Mucosa of descending colon (tissue), 3 donors: ENCODE measurements at regions not wholly inside any gene's neighbourhood (a gene's known extent, or its start where the extent isn't known, plus 50 kb on each side); places are given as distances from the start of the nearest gene placed in this dataset.

Experiments used
- ATAC-seq: fragments of 200-7000 bp; cut with Tn5 transposase; one replicate; pipeline ENCODE4 v1.9.1; 2020; ENCODE audit warnings: mild to moderate bottlenecking, moderate library complexity
- DNase-seq, 3 donors: peaks; one replicate each; pipeline ENCODE4 v3.0.0-alpha.2; 2020
- H3K36me3 ChIP-seq: fragments of 200-600 bp; one replicate; pipeline ENCODE4 v1.8.0; 2021; ENCODE audit warnings: low read depth, mild to moderate bottlenecking
- H3K4me1 ChIP-seq: fragments of 200-600 bp; one replicate; pipeline ENCODE4 v1.8.0; 2021; ENCODE audit warnings: low read depth, mild to moderate bottlenecking
- H3K4me3 ChIP-seq: fragments of 200-600 bp; one replicate; pipeline ENCODE4 v1.8.0; 2021; ENCODE audit warnings: mild to moderate bottlenecking
- H3K9me3 ChIP-seq: fragments of 200-600 bp; one replicate; pipeline ENCODE4 v1.8.0; 2021; ENCODE audit warnings: mild to moderate bottlenecking
- intact Hi-C, 2 donors: fragments of 100-400 bp; cut with DNase I in 1 of 2; cut with micrococcal nuclease in 1 of 2; formaldehyde crosslinking; loops; one replicate each; pipeline versions ENCODE4 v1.11.0 to v1.11.1; 2022; cut with DNase I, micrococcal nuclease
- TF ChIP-seq, protein P1 (sequence below): fragments of 200-600 bp; IDR thresholded peaks from one replicate; pipeline ENCODE4 v1.8.0; 2022; ENCODE audit warnings: antibody characterized with exemption, mild to moderate bottlenecking
- donor health status: DM: no; HTN: no; CAD: no; lungs with moderate emphysema.
- donor health status: DM: no; HTN: no; CAD: no.
- donor health status: DM: no; HTN: yes; CAD: no.

DNA sequence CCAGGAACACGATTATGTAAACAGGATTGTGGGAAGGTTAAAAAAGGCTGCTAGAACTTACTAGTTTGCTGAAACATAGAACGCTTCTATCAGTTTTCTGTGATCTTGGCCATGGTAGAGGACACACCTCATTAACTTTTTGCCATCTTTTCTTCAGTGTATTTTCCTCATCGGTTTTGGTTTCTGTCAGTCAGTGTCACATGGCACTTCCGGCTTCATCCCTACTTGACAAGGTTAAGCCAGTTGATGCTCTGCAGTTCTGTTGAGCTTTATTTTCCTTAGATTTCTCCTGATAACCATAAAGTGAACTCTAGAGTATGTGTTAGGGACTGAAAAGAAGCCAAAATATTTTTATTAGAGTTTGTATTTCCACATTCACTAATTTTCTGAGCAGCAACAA, 147.5 kb downstream of the NDFIP2 start:
- no peaks in the 10 kb centered on the region for H3K36me3 ChIP-seq
- intact Hi-C loops = no loop called here
- ATAC-seq = no peak
- TF ChIP-seq, protein P1, sequence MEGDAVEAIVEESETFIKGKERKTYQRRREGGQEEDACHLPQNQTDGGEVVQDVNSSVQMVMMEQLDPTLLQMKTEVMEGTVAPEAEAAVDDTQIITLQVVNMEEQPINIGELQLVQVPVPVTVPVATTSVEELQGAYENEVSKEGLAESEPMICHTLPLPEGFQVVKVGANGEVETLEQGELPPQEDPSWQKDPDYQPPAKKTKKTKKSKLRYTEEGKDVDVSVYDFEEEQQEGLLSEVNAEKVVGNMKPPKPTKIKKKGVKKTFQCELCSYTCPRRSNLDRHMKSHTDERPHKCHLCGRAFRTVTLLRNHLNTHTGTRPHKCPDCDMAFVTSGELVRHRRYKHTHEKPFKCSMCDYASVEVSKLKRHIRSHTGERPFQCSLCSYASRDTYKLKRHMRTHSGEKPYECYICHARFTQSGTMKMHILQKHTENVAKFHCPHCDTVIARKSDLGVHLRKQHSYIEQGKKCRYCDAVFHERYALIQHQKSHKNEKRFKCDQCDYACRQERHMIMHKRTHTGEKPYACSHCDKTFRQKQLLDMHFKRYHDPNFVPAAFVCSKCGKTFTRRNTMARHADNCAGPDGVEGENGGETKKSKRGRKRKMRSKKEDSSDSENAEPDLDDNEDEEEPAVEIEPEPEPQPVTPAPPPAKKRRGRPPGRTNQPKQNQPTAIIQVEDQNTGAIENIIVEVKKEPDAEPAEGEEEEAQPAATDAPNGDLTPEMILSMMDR = no peak
- H3K9me3 ChIP-seq = no peaks in the 10 kb centered on the region
- no peak for DNase-seq
- H3K4me1 ChIP-seq = no peaks in the 10 kb centered on the region
- H3K4me3 ChIP-seq = no peak overlapping the region

DNA sequence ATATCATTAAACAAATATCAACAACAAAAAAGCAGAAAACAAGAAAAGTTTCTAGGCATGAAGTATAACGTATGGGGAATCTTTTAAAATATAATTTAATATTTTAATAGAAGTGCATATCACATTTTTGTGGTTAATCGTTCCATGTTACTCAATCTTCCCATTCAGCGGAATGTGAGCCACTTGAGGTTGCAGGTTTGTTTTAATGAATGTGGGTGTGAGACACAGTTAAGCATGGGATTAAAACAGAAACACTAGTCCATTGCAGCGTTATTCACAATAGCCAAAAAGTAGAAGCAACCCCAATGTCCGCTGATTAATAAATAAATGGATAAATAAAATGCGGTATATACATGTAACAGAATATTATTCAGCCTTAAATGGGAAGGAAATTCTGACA, 146.0 kb downstream of the NDFIP2 start:
- H3K4me1 ChIP-seq = no peaks in the 10 kb centered on the region
- intact Hi-C loops = no loop called here
- H3K4me3 ChIP-seq = no peak overlapping the region
- no peaks in the 10 kb centered on the region for H3K9me3 ChIP-seq
- no peaks in the 10 kb centered on the region for H3K36me3 ChIP-seq
- TF ChIP-seq, protein P1 = no peak
- DNase-seq (no peak), ATAC-seq (no peak)

GRCh38 chr13:79625517-79625916, 144.6 kb downstream of the NDFIP2 start:
- no peak overlapping the region for H3K4me3 ChIP-seq
- TF ChIP-seq, protein P1 = no peak
- no peak for ATAC-seq
- H3K4me1 ChIP-seq = no peaks in the 10 kb centered on the region
- no peak for DNase-seq
- H3K36me3 ChIP-seq = no peaks in the 10 kb centered on the region
- no peaks in the 10 kb centered on the region for H3K9me3 ChIP-seq
- intact Hi-C loops = no loop called here

DNA sequence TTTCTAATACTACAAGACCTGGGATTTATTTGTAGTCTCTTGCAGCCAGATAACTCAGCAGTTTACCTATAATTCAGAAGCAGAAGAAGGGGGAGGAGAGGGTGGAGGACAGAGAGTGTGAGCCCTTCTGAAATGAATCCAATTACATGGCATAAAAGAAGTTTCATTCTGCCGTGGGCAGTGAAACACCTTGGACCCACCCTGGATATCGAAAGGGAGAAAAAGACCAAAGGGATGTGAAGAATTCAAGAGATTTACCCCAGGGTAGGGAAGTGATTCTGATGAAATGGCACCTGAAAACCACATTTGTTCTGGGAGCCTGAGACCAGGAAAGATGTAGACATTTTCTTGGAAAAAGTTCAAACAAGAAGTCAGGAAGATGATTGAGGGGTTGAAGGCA, 140.9 kb downstream of the NDFIP2 start:
- H3K4me1 ChIP-seq = no peaks in the 10 kb centered on the region
- H3K9me3 ChIP-seq = no peaks in the 10 kb centered on the region
- no peaks in the 10 kb centered on the region for H3K36me3 ChIP-seq
- no peak for ATAC-seq
- TF ChIP-seq, protein P1 = no peak
- H3K4me3 ChIP-seq = no peak overlapping the region
- intact Hi-C loops = no loop called here
- DNase-seq = no peak

- Histone ChIP-seq H3K9me3 (no peaks in the 10 kb centered on the region), H3K4me1 (no peaks in the 10 kb centered on the region), H3K4me3 (no peak overlapping the region), H3K36me3 (no peaks in the 10 kb centered on the region)
- TF ChIP-seq, protein P1 = no peak
- no peak for DNase-seq
- intact Hi-C loops = no loop called here
- ATAC-seq = no peak
Observed at GRCh38 chr13:79621449-79621848, 140.5 kb downstream of the NDFIP2 start.

DNA sequence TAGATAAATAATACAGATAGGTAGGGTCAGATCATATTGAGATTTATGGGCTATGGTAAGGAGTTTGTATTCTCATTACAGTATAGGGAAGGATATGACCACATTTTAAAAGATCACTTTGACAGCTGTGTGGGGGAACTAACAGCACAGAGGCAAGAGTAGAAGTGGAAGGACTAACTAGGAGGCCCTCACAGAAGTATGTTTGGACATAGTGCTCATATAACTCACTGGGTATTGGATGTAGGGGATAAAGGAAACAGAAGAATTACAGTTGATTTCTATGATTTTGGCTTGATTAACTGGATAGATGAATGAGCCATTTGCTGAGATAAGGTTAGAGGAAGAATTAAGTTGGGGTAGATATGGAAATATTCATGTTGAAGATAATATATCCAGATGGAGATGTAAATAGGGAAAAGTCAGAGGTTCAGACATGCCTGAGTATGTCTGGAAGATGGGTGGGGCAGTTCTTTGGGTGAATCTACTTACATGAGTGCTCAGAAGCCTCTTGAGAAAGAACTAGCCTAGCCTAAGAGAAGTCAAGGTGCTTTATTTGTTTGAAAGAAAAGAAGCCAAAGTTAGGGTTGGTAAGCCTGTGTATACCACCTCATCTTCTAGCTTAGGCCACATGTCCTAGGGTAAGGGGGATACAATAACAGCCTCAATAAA, 133.4 kb downstream of the NDFIP2 start:
- no peak for DNase-seq
- TF ChIP-seq, protein P1 = no peak
- Histone ChIP-seq H3K4me1 (no peaks in the 10 kb centered on the region), H3K4me3 (no peak overlapping the region), H3K36me3 (no peaks in the 10 kb centered on the region), H3K9me3 (no peaks in the 10 kb centered on the region)
- no peak for ATAC-seq
- intact Hi-C loops = no loop called here
